Activated CD4-positive, alpha-beta memory T cell treated with anti-CD3 and anti-CD28 coated beads for 36 hours (primary cell): ENCODE measurements at regions not wholly inside any gene's neighbourhood (a gene's known extent, or its start where the extent isn't known, plus 50 kb on each side); places are given as distances from the start of the nearest gene placed in this dataset.
"Not testable (repeated sequence)": the region's sequence is repeated elsewhere in the genome, so short reads cannot be mapped to it uniquely, and the experiment has no call there.

Experiments
- CTCF ChIA-PET: fragments of 350-600 bp; sonication (Branson Sonifier 250); formaldehyde crosslinking; loops from one replicate; lab custom pipeline; 2021; ENCODE audit warnings: antibody characterized with exemption, inconsistent platforms; lab: Charles Lee
- POLR2A ChIA-PET: fragments of 350-600 bp; sonication (Branson Sonifier 250); formaldehyde crosslinking; loops from one replicate; lab custom pipeline; 2021; ENCODE audit warnings: antibody characterized with exemption; lab: Charles Lee
- DNase-seq: peaks from one replicate; pipeline ENCODE4 v3.0.0-alpha.2; 2020
- H3K27ac Mint-ChIP-seq: one replicate; pipeline ENCODE4 v1.8.0; 2021; ENCODE audit warnings: mixed read lengths
- H3K27me3 Mint-ChIP-seq: one replicate; pipeline ENCODE4 v1.8.0; 2021; ENCODE audit warnings: mixed read lengths
- H3K36me3 Mint-ChIP-seq: one replicate; pipeline ENCODE4 v1.8.0; 2021; ENCODE audit warnings: mixed read lengths
- H3K4me1 Mint-ChIP-seq: one replicate; pipeline ENCODE4 v1.8.0; 2021; ENCODE audit warnings: low read depth, mixed read lengths
- H3K4me3 Mint-ChIP-seq: one replicate; pipeline ENCODE4 v1.8.0; 2021; ENCODE audit warnings: mild to moderate bottlenecking, mixed read lengths
- H3K9me3 Mint-ChIP-seq: one replicate; pipeline ENCODE4 v1.8.0; 2021; ENCODE audit warnings: mixed read lengths
- intact Hi-C: fragments of 100-400 bp; cut with micrococcal nuclease; formaldehyde crosslinking; loops from one replicate; pipeline ENCODE4 v1.15.1; 2023

GRCh38 chr10:45082176-45082575 lies 81.5 kb downstream of the ZNF22 start:
- POLR2A ChIA-PET = no interaction called here
- H3K27ac Mint-ChIP-seq = no peak overlapping the region
- intact Hi-C loops = no loop called here
- H3K9me3 Mint-ChIP-seq = peaks cover 19% of the 10 kb centered on the region
- no peak for DNase-seq
- no peaks in the 10 kb centered on the region for H3K4me1 Mint-ChIP-seq
- CTCF ChIA-PET = no interaction called here
- H3K4me3 Mint-ChIP-seq = no peak overlapping the region
- H3K27me3 Mint-ChIP-seq = peaks cover 16% of the 10 kb centered on the region
- peaks cover 2% of the 10 kb centered on the region for H3K36me3 Mint-ChIP-seq

GRCh38 chr10:45091968-45092367 lies 91.2 kb downstream of the ZNF22 start:
- Mint-ChIP-seq H3K27ac (no peak overlapping the region), H3K4me3 (no peak overlapping the region), H3K27me3 (peaks cover 27% of the 10 kb centered on the region), H3K9me3 (no peaks in the 10 kb centered on the region), H3K4me1 (no peaks in the 10 kb centered on the region), H3K36me3 (no peaks in the 10 kb centered on the region)
- CTCF ChIA-PET = no interaction called here
- no peak for DNase-seq
- intact Hi-C loops = no loop called here
- POLR2A ChIA-PET = no interaction called here

GRCh38 chr10:45093945-45094344 lies 93.2 kb downstream of the ZNF22 start:
- intact Hi-C loops = no loop called here
- no peak overlapping the region for H3K27ac Mint-ChIP-seq
- DNase-seq = no peak
- ChIA-PET CTCF (no interaction called here), POLR2A (no interaction called here)
- no peaks in the 10 kb centered on the region for H3K9me3 Mint-ChIP-seq
- H3K4me3 Mint-ChIP-seq = no peak overlapping the region
- peaks cover 27% of the 10 kb centered on the region for H3K27me3 Mint-ChIP-seq
- no peaks in the 10 kb centered on the region for H3K4me1 Mint-ChIP-seq
- H3K36me3 Mint-ChIP-seq = no peaks in the 10 kb centered on the region

- no peaks in the 10 kb centered on the region for H3K4me1 Mint-ChIP-seq
- H3K27me3 Mint-ChIP-seq = peaks cover 26% of the 10 kb centered on the region
- DNase-seq = no peak
- H3K4me3 Mint-ChIP-seq = no peak overlapping the region
- intact Hi-C loops = no loop called here
- no peak overlapping the region for H3K27ac Mint-ChIP-seq
- CTCF ChIA-PET = no interaction called here
- no peaks in the 10 kb centered on the region for H3K36me3 Mint-ChIP-seq
- POLR2A ChIA-PET = no interaction called here
- H3K9me3 Mint-ChIP-seq = no peaks in the 10 kb centered on the region
These were observed 94.6 kb downstream of the ZNF22 start for GRCh38 chr10:45095286-45095685.

GRCh38 chr10:45096001-45096400 lies 95.3 kb downstream of the ZNF22 start:
- H3K36me3 Mint-ChIP-seq = no peaks in the 10 kb centered on the region
- POLR2A ChIA-PET = no interaction called here
- no peaks in the 10 kb centered on the region for H3K9me3 Mint-ChIP-seq
- no peak for DNase-seq
- CTCF ChIA-PET = no interaction called here
- no peaks in the 10 kb centered on the region for H3K4me1 Mint-ChIP-seq
- no peak overlapping the region for H3K4me3 Mint-ChIP-seq
- peaks cover 21% of the 10 kb centered on the region for H3K27me3 Mint-ChIP-seq
- no peak overlapping the region for H3K27ac Mint-ChIP-seq
- intact Hi-C loops = no loop called here

GRCh38 chr10:45100429-45100828 lies 99.7 kb downstream of the ZNF22 start:
- Mint-ChIP-seq H3K27me3 (peaks cover 23% of the 10 kb centered on the region), H3K4me1 (no peaks in the 10 kb centered on the region), H3K27ac (no peak overlapping the region), H3K36me3 (no peaks in the 10 kb centered on the region), H3K4me3 (no peak overlapping the region), H3K9me3 (no peaks in the 10 kb centered on the region)
- ChIA-PET POLR2A (no interaction called here), CTCF (no interaction called here)
- DNase-seq = no peak
- intact Hi-C loops = no loop called here

GRCh38 chr10:45104674-45105073 lies 104.0 kb downstream of the ZNF22 start:
- Mint-ChIP-seq H3K4me3 (no peak overlapping the region), H3K4me1 (no peaks in the 10 kb centered on the region), H3K27ac (no peak overlapping the region), H3K27me3 (peaks cover 25% of the 10 kb centered on the region), H3K36me3 (no peaks in the 10 kb centered on the region), H3K9me3 (no peaks in the 10 kb centered on the region)
- ChIA-PET POLR2A (no interaction called here), CTCF (no interaction called here)
- intact Hi-C loops = no loop called here
- no peak for DNase-seq

GRCh38 chr10:45105309-45105708 lies 104.6 kb downstream of the ZNF22 start:
- POLR2A ChIA-PET, H3K27ac Mint-ChIP-seq: not testable (repeated sequence)

GRCh38 chr10:45106236-45106856 lies 105.6 kb downstream of the ZNF22 start:
- Mint-ChIP-seq H3K4me1 (no peaks in the 10 kb centered on the region), H3K27ac (no peak overlapping the region), H3K36me3 (no peaks in the 10 kb centered on the region), H3K27me3 (peaks cover 26% of the 10 kb centered on the region), H3K9me3 (no peaks in the 10 kb centered on the region), H3K4me3 (no peak overlapping the region)
- ChIA-PET CTCF (no interaction called here), POLR2A (no interaction called here)
- no peak for DNase-seq
- intact Hi-C loops = no loop called here

More at GRCh38 chr10:45105309-45105708, 104.6 kb downstream of the ZNF22 start:
- H3K36me3 Mint-ChIP-seq, intact Hi-C loops, H3K4me3 Mint-ChIP-seq, DNase-seq, H3K4me1 Mint-ChIP-seq, H3K9me3 Mint-ChIP-seq, CTCF ChIA-PET: not testable (repeated sequence)
- H3K27me3 Mint-ChIP-seq = peaks cover 25% of the 10 kb centered on the region

GRCh38 chr10:45111509-45111908 lies 110.8 kb downstream of the ZNF22 start:
- H3K27ac Mint-ChIP-seq = no peak overlapping the region
- no peaks in the 10 kb centered on the region for H3K36me3 Mint-ChIP-seq
- no peak overlapping the region for H3K4me3 Mint-ChIP-seq
- H3K4me1 Mint-ChIP-seq = no peaks in the 10 kb centered on the region
- ChIA-PET CTCF (no interaction called here), POLR2A (no interaction called here)
- peaks cover 9% of the 10 kb centered on the region for H3K27me3 Mint-ChIP-seq
- intact Hi-C loops = no loop called here
- H3K9me3 Mint-ChIP-seq = no peaks in the 10 kb centered on the region
- no peak for DNase-seq

- CTCF ChIA-PET, H3K9me3 Mint-ChIP-seq: not testable (repeated sequence)
These were observed 117.2 kb downstream of the ZNF22 start for GRCh38 chr10:45117940-45118339.

GRCh38 chr10:45118929-45119328 lies 118.2 kb downstream of the ZNF22 start:
- intact Hi-C loops = no loop called here
- POLR2A ChIA-PET = no interaction called here
- CTCF ChIA-PET = no interaction called here
- Mint-ChIP-seq H3K27ac (no peak overlapping the region), H3K4me1 (no peaks in the 10 kb centered on the region), H3K27me3 (peaks cover 6% of the 10 kb centered on the region), H3K9me3 (no peaks in the 10 kb centered on the region), H3K36me3 (no peaks in the 10 kb centered on the region), H3K4me3 (no peak overlapping the region)
- no peak for DNase-seq

More at GRCh38 chr10:45117940-45118339, 117.2 kb downstream of the ZNF22 start:
- H3K4me3 Mint-ChIP-seq, H3K27me3 Mint-ChIP-seq, intact Hi-C loops, H3K4me1 Mint-ChIP-seq, H3K36me3 Mint-ChIP-seq, H3K27ac Mint-ChIP-seq, POLR2A ChIA-PET, DNase-seq: not testable (repeated sequence)

- CTCF ChIA-PET, H3K27me3 Mint-ChIP-seq, H3K27ac Mint-ChIP-seq, H3K4me1 Mint-ChIP-seq, H3K4me3 Mint-ChIP-seq, POLR2A ChIA-PET, DNase-seq, intact Hi-C loops, H3K36me3 Mint-ChIP-seq, H3K9me3 Mint-ChIP-seq: not testable (repeated sequence)
These were observed 121.6 kb downstream of the ZNF22 start for GRCh38 chr10:45122180-45122860.
